ENCODE measurements at regions not wholly inside any gene's neighbourhood (a gene's known extent, or its start where the extent isn't known, plus 50 kb on each side); places are given as distances from the start of the nearest gene placed in this dataset.

DNA sequence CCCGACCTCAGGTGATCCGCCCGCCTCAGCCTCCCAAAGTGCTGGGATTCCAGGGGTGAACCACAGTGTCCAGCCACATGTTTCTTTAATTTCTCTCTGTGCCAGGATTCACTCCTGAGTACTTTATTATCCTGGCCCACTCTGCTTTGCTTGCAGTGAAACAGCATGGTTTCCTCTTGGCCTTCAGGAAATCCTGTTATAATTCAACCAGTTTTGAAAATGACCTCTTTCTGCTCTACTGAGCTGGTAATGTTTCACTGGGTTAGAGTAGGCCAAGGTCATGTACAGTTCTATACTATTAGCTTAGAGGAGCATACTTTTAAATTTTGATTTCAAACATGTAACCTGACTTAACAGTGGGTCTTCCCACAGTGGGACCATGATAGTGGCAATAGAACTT lies 90.6 kb upstream of the PELI1 start:
- Histone ChIP-seq H3K9me3 (no peaks in the 10 kb centered on the region), H3K4me3 (no peak overlapping the region), H3K27me3 (no peaks in the 10 kb centered on the region), H3K4me1 (no peaks in the 10 kb centered on the region), H3K27ac (no peak overlapping the region), H3K36me3 (ENCODE audit: low read depth, missing control alignments) (no peaks in the 10 kb centered on the region)
- 80 to 91% methylated on average over 3 of the region's 3 CpGs for WGBS, 2 donors
- TF ChIP-seq POLR2A (IDR thresholded peaks at IDR 0.05) = no peak
- TF ChIP-seq, protein P1, sequence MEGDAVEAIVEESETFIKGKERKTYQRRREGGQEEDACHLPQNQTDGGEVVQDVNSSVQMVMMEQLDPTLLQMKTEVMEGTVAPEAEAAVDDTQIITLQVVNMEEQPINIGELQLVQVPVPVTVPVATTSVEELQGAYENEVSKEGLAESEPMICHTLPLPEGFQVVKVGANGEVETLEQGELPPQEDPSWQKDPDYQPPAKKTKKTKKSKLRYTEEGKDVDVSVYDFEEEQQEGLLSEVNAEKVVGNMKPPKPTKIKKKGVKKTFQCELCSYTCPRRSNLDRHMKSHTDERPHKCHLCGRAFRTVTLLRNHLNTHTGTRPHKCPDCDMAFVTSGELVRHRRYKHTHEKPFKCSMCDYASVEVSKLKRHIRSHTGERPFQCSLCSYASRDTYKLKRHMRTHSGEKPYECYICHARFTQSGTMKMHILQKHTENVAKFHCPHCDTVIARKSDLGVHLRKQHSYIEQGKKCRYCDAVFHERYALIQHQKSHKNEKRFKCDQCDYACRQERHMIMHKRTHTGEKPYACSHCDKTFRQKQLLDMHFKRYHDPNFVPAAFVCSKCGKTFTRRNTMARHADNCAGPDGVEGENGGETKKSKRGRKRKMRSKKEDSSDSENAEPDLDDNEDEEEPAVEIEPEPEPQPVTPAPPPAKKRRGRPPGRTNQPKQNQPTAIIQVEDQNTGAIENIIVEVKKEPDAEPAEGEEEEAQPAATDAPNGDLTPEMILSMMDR (IDR thresholded peaks at IDR 0.05) = no peak
- intact Hi-C loops (cut with DNase I; ENCODE audit: low total_unique reads) = no loop called here
- DNase-seq = no peak

DNA sequence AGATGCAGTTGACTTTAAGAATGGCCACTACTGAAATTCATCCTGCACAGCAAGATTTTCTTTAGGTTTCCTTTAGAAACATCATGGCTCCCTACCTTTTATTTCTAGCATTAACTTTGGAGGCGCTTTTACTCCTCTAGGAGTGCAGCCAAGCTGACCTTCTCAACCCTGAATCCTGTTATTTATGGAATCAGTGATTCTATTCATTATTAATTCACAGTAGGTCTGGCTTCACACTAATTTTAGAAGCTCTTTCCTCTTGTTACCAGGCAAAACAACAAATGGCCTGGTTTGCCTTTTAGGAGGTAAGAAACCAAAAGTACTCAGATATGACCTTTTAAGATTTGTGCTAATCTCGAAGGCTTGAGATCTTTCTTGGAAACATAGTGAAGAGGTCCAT lies 93.0 kb upstream of the PELI1 start:
- TF ChIP-seq, protein P1 (IDR thresholded peaks at IDR 0.05) = no peak
- no peak for TF ChIP-seq POLR2A (IDR thresholded peaks at IDR 0.05)
- no peaks in the 10 kb centered on the region for H3K9me3 ChIP-seq
- no peak overlapping the region for H3K27ac ChIP-seq
- H3K4me1 ChIP-seq = no peaks in the 10 kb centered on the region
- no peaks in the 10 kb centered on the region for H3K27me3 ChIP-seq
- intact Hi-C loops (cut with DNase I; ENCODE audit: low total_unique reads) = no loop called here
- 78 to 83% methylated on average over 2 of the region's 2 CpGs for WGBS, 2 donors
- H3K4me3 ChIP-seq = no peak overlapping the region
- no peak for DNase-seq
- no peaks in the 10 kb centered on the region for H3K36me3 ChIP-seq (ENCODE audit: low read depth, missing control alignments)

GRCh38 chr2:64238799-64239198 lies 94.6 kb upstream of the PELI1 start:
- WGBS, 2 donors = 89 to 97% methylated on average over 4 of the region's 4 CpGs
- TF ChIP-seq, protein P1 (IDR thresholded peaks at IDR 0.05) = no peak
- TF ChIP-seq POLR2A (IDR thresholded peaks at IDR 0.05) = no peak
- intact Hi-C loops (cut with DNase I; ENCODE audit: low total_unique reads) = no loop called here

GRCh38 chr2:64243081-64244036 lies 99.1 kb upstream of the PELI1 start:
- Histone ChIP-seq H3K9me3 (no peaks in the 10 kb centered on the region), H3K27me3 (no peaks in the 10 kb centered on the region), H3K4me3 (no peak overlapping the region), H3K36me3 (ENCODE audit: low read depth, missing control alignments) (no peaks in the 10 kb centered on the region), H3K27ac (no peak overlapping the region), H3K4me1 (no peaks in the 10 kb centered on the region)
- 95 to 96% methylated on average over 2 of the region's 2 CpGs for WGBS, 2 donors
- intact Hi-C loops (cut with DNase I; ENCODE audit: low total_unique reads) = no loop called here
- DNase-seq = no peak
- no peak for TF ChIP-seq POLR2A (IDR thresholded peaks at IDR 0.05)
- TF ChIP-seq, protein P1 (IDR thresholded peaks at IDR 0.05) = no peak

More at GRCh38 chr2:64238799-64239198, 94.6 kb upstream of the PELI1 start:
- Histone ChIP-seq H3K27me3 (no peaks in the 10 kb centered on the region), H3K9me3 (no peaks in the 10 kb centered on the region), H3K4me1 (no peaks in the 10 kb centered on the region), H3K27ac (no peak overlapping the region), H3K36me3 (ENCODE audit: low read depth, missing control alignments) (no peaks in the 10 kb centered on the region), H3K4me3 (no peak overlapping the region)
- DNase-seq = no peak

DNA sequence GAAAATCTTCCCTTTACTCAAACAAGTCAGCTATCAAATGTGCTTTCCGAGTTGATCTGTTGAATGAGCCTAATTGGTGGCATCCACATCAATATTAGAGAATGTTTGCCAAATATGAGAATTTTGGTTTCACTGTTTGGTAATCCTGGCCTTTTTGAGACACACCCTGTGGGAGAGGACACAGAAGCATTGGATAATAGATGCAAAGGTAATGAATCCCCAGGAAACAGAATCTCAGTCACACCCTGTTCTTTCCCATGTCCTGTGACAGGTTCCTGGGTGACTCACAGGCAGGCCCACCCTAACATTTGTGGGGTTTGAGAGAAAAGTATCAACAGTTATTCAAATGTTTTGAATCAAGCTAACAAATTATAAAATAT lies 99.8 kb upstream of the PELI1 start:
- no peak for DNase-seq
- Histone ChIP-seq H3K4me1 (no peaks in the 10 kb centered on the region), H3K27ac (no peak overlapping the region), H3K9me3 (no peaks in the 10 kb centered on the region), H3K36me3 (ENCODE audit: low read depth, missing control alignments) (no peaks in the 10 kb centered on the region), H3K27me3 (no peaks in the 10 kb centered on the region), H3K4me3 (no peak overlapping the region)
- intact Hi-C loops (cut with DNase I; ENCODE audit: low total_unique reads) = no loop called here
- no peak for TF ChIP-seq POLR2A (IDR thresholded peaks at IDR 0.05)
- TF ChIP-seq, protein P1 (IDR thresholded peaks at IDR 0.05) = no peak
- WGBS, 2 donors = 91 to 100% methylated on average over 1 of the region's 1 CpG
